HCT116 (cell line): ENCODE measurements at regions not wholly inside any gene's neighbourhood (a gene's known extent, or its start where the extent isn't known, plus 50 kb on each side); places are given as distances from the start of the nearest gene placed in this dataset.

Experiments
- ATAC-seq: fragments of 200-7000 bp; cut with Tn5 transposase; 2 replicates; pipeline ENCODE4 v1.9.1; 2020; ENCODE audit warnings: mild to moderate bottlenecking, moderate library complexity
- BruUV-seq: library from RNA; stranded (reverse); fragments of 400-500 nt; replicated peaks from 2 replicates; lab custom pipeline; 2021; lab: Mats Ljungman, UMichigan
- CTCF ChIA-PET: fragments of 300-600 bp; sonication (Branson Sonifier 250); formaldehyde crosslinking; loops from one replicate; lab custom pipeline; 2021; ENCODE audit warnings: antibody characterized with exemption; lab: Charles Lee
- POLR2A ChIA-PET: fragments of 300-600, 350-600 bp; sonication (Branson Sonifier 250); formaldehyde crosslinking; loops from one replicate; lab custom pipeline; 2021; ENCODE audit warnings: antibody characterized with exemption; lab: Charles Lee
- RAD21 ChIA-PET, 2 experiments: fragments of 300-600 bp; sonication (Branson Sonifier 250); formaldehyde crosslinking; loops; one replicate each; lab custom pipeline; 2023; ENCODE audit warnings: low total read pairs in 2 of 2; ENCODE audit not compliant: uncharacterized antibody in 2 of 2, unreplicated experiment in 2 of 2, low non-redundant PET in 1 of 2; lab: Charles Lee
- DNase-seq: peaks from one replicate; pipeline ENCODE4 v3.0.0-alpha.2; 2010; ENCODE audit warnings: low read depth, low spot score
- H2AFZ ChIP-seq: fragments of 200-600 bp; shearing (Covaris generic), sonication (generic); 2 replicates; pipeline ENCODE4 v1.6.1; 2017; ENCODE audit warnings: low read depth, mixed run types, mixed read lengths, antibody characterized with exemption, low read length; ENCODE audit not compliant: poor library complexity, severe bottlenecking
- H3K27ac ChIP-seq: 2 replicates; pipeline ENCODE4 v1.5.1; 2012; ENCODE audit warnings: low read depth, low read length
- H3K27me3 ChIP-seq: fragments of 200-600 bp; sonication (generic); 2 replicates; pipeline ENCODE4 v1.6.1; 2016; ENCODE audit warnings: mixed run types, low read length, mixed read lengths; ENCODE audit not compliant: insufficient read depth
- H3K36me3 ChIP-seq, 2 experiments: fragments of 200-500 bp in 1 of 2; fragments of 200-600 bp in 1 of 2; sonication (Bioruptor generic) in 1 of 2; sonication (generic) in 1 of 2; 2 replicates each; pipeline versions ENCODE4 v1.5.1 to v1.6.1; 2014 to 2016; ENCODE audit warnings: low read length in 2 of 2, inconsistent platforms in 1 of 2, mixed read lengths in 1 of 2, mixed run types in 1 of 2; ENCODE audit not compliant: insufficient read depth in 2 of 2, control insufficient read depth in 1 of 2
- H3K4me1 ChIP-seq, 2 experiments: fragments of 200-600 bp in 1 of 2; sonication (generic) in 1 of 2; 2 replicates each; pipeline versions ENCODE4 v1.5.1 to v1.6.1; 2012 to 2017; ENCODE audit warnings: low read length in 2 of 2, inconsistent platforms in 1 of 2, mild to moderate bottlenecking in 1 of 2, mixed read lengths in 1 of 2, mixed run types in 1 of 2, moderate library complexity in 1 of 2; ENCODE audit not compliant: insufficient read depth in 2 of 2, control insufficient read depth in 1 of 2
- H3K4me2 ChIP-seq: fragments of 200-600 bp; sonication (generic); 2 replicates; pipeline ENCODE4 v1.6.1; 2017; ENCODE audit warnings: mixed run types, low read length, mixed read lengths
- H3K4me3 ChIP-seq, 2 experiments: fragments of 200-600 bp in 1 of 2; sonication (generic) in 1 of 2; replicated peaks in 1 of 2; 2 replicates each; pipeline ENCODE4 v1.5.1; 2011 to 2016; ENCODE audit warnings: low read length in 2 of 2, control low read depth in 1 of 2, low read depth in 1 of 2, mild to moderate bottlenecking in 1 of 2, mixed read lengths in 1 of 2, mixed run types in 1 of 2
- H3K79me2 ChIP-seq: fragments of 200-600 bp; sonication (generic); 2 replicates; pipeline ENCODE4 v1.6.1; 2017; ENCODE audit warnings: mild to moderate bottlenecking, mixed run types, low read length, moderate library complexity, mixed read lengths; ENCODE audit not compliant: insufficient read depth
- H3K9ac ChIP-seq: fragments of 200-600 bp; sonication (generic); 2 replicates; pipeline ENCODE4 v1.6.1; 2016; ENCODE audit warnings: low read length, mixed read lengths
- H3K9me2 ChIP-seq: fragments of 200-600 bp; sonication (generic), shearing (Covaris generic); 2 replicates; pipeline ENCODE4 v1.6.1; 2017; ENCODE audit warnings: mixed run types, mild to moderate bottlenecking, moderate library complexity; ENCODE audit not compliant: insufficient read depth
- H3K9me3 ChIP-seq, 2 experiments: fragments of 200-500 bp in 1 of 2; fragments of 200-600 bp in 1 of 2; sonication (Bioruptor generic) in 1 of 2; sonication (generic) in 1 of 2; 2 replicates each; pipeline ENCODE4 v1.6.1; 2014 to 2017; ENCODE audit warnings: low read length in 2 of 2, mixed read lengths in 2 of 2, inconsistent platforms in 1 of 2, low read depth in 1 of 2, mild to moderate bottlenecking in 1 of 2, mixed run types in 1 of 2, moderate library complexity in 1 of 2; ENCODE audit not compliant: control insufficient read depth in 1 of 2, insufficient read depth in 1 of 2
- H4K20me1 ChIP-seq: fragments of 200-600 bp; sonication (generic), shearing (Covaris generic); 2 replicates; pipeline ENCODE4 v1.6.1; 2017; ENCODE audit warnings: mixed run types, mild to moderate bottlenecking, moderate library complexity; ENCODE audit not compliant: insufficient read depth
- EZH2 ChIP-seq: fragments of 200-600 bp; sonication (generic); IDR thresholded peaks from 2 replicates; pipeline ENCODE4 v1.6.1; 2017; ENCODE audit warnings: antibody characterized with exemption, mixed run types
- JUND ChIP-seq: IDR thresholded peaks from 2 replicates; pipeline ENCODE4 v1.6.1; 2012
- MAX ChIP-seq: IDR thresholded peaks from 2 replicates; pipeline ENCODE4 v1.6.1; 2012
- POLR2AphosphoS5 ChIP-seq: IDR thresholded peaks from 2 replicates; pipeline ENCODE4 v1.6.1; 2011; ENCODE audit warnings: mild to moderate bottlenecking, low read depth, low read length, moderate library complexity
- SP1 ChIP-seq: IDR thresholded peaks from 2 replicates; pipeline ENCODE4 v1.6.1; 2012; ENCODE audit warnings: low read depth
- SRF ChIP-seq: IDR thresholded peaks from 2 replicates; pipeline ENCODE4 v1.6.1; 2012; ENCODE audit warnings: low read depth
- intact Hi-C: fragments of 100-400 bp; cut with micrococcal nuclease; formaldehyde crosslinking; loops from 2 replicates; pipeline ENCODE4 v1.10.0; 2022

GRCh38 chr21:41583274-41583790 is 75.4 kb upstream of the TMPRSS2 start:
- ChIA-PET CTCF (no interaction called here), RAD21 (no interaction called here), POLR2A (no interaction called here)
- Histone ChIP-seq H3K27ac (no peak overlapping the region), H3K4me3 (no peak overlapping the region), H2AFZ (no peak overlapping the region), H3K27me3 (no peaks in the 10 kb centered on the region), H3K9me3 (0 out of 4 replicates have a peak, but pooled peaks cover 0 to 4% of the 10 kb centered on the region in 2 experiments), H4K20me1 (no peaks in the 10 kb centered on the region), H3K9ac (no peak overlapping the region), H3K9me2 (no peaks in the 10 kb centered on the region), H3K4me1 (no peaks in the 10 kb centered on the region), H3K4me2 (no peak overlapping the region), H3K36me3 (no peaks in the 10 kb centered on the region), H3K79me2 (no peaks in the 10 kb centered on the region)
- intact Hi-C loops, result no loop called here
- no peak for DNase-seq
- TF ChIP-seq SRF, result no peak
- TF ChIP-seq SP1, result no peak
- no TSS peak for BruUV-seq
- ATAC-seq, result no peak

- Histone ChIP-seq H3K27ac (no peak overlapping the region), H3K36me3 (no peaks in the 10 kb centered on the region), H3K9me2 (no peaks in the 10 kb centered on the region), H3K4me2 (no peak overlapping the region)
- BruUV-seq, result no TSS peak
- no peak for DNase-seq
- ChIA-PET CTCF (no interaction called here), POLR2A (no interaction called here), RAD21 (no interaction called here)
- TF ChIP-seq SP1, result no peak
- no peak for TF ChIP-seq POLR2AphosphoS5
- TF ChIP-seq JUND, result no peak
- TF ChIP-seq MAX, result no peak
- no peak for TF ChIP-seq EZH2
- TF ChIP-seq, all 23 proteins: peak for 0
- Histone ChIP-seq H3K4me1 (no peaks in the 10 kb centered on the region), H3K9me3 (0 out of 4 replicates have a peak, but pooled peaks cover 0 to 8% of the 10 kb centered on the region in 2 experiments), H4K20me1 (no peaks in the 10 kb centered on the region), H2AFZ (no peak overlapping the region), H3K27me3 (no peaks in the 10 kb centered on the region), H3K79me2 (no peaks in the 10 kb centered on the region), H3K9ac (no peak overlapping the region), H3K4me3 (no peak overlapping the region)
- intact Hi-C loops, result no loop called here
- no peak for ATAC-seq
These were observed 74.9 kb upstream of the TMPRSS2 start for GRCh38 chr21:41582866-41583265.
